OCI-LY3 (cell line): ENCODE measurements at regions not wholly inside any gene's neighbourhood (a gene's known extent, or its start where the extent isn't known, plus 50 kb on each side); places are given as distances from the start of the nearest gene placed in this dataset.

Source experiments
- H2AFZ ChIP-seq: fragments of 200-600, 300-600 bp; shearing (Covaris generic); 2 replicates; pipeline ENCODE4 v1.6.0; 2014; ENCODE audit warnings: antibody characterized with exemption, low read depth, low read length
- H3K27ac ChIP-seq: fragments of 200-600, 300-600 bp; sonication (generic); 2 replicates; pipeline ENCODE4 v1.5.1; 2014; ENCODE audit warnings: mild to moderate bottlenecking, low read length, moderate library complexity, mixed read lengths
- H3K27me3 ChIP-seq: fragments of 200-600, 300-600 bp; sonication (generic); 2 replicates; pipeline ENCODE4 v1.6.1; 2014; ENCODE audit warnings: low read depth, low read length, mixed read lengths
- H3K36me3 ChIP-seq: fragments of 200-600, 300-600 bp; sonication (generic); replicated peaks from 2 replicates; pipeline ENCODE3; 2014; ENCODE audit warnings: low read depth, low read length, mixed read lengths
- H3K4me1 ChIP-seq: fragments of 300-600, 200-600 bp; sonication (generic); 2 replicates; pipeline ENCODE4 v1.6.1; 2014; ENCODE audit warnings: low read length, mixed read lengths
- H3K4me2 ChIP-seq: fragments of 200-600, 300-600 bp; sonication (generic); 2 replicates; pipeline ENCODE4 v1.6.1; 2014; ENCODE audit warnings: low read length, mixed read lengths
- H3K4me3 ChIP-seq: fragments of 300-600, 200-600 bp; sonication (generic); 2 replicates; pipeline ENCODE4 v1.5.1; 2014; ENCODE audit warnings: antibody characterized with exemption, mild to moderate bottlenecking, low read length, moderate library complexity
- H3K79me2 ChIP-seq: fragments of 300-600, 200-600 bp; shearing (Covaris generic); 2 replicates; pipeline ENCODE4 v1.6.1; 2014; ENCODE audit warnings: mild to moderate bottlenecking, low read length, mixed read lengths
- H3K9ac ChIP-seq: fragments of 300-600, 200-600 bp; shearing (Covaris generic); 2 replicates; pipeline ENCODE4 v1.6.0; 2014; ENCODE audit warnings: mild to moderate bottlenecking, low read length, moderate library complexity
- H3K9me3 ChIP-seq: fragments of 200-600, 300-600 bp; shearing (Covaris generic); 2 replicates; pipeline ENCODE4 v1.6.1; 2014; ENCODE audit warnings: low read length, mixed read lengths; ENCODE audit not compliant: insufficient read depth
- H4K20me1 ChIP-seq: fragments of 200-600, 300-600 bp; sonication (generic); 2 replicates; pipeline ENCODE4 v1.6.1; 2016; ENCODE audit warnings: low read length, mixed read lengths; ENCODE audit not compliant: insufficient read depth
- CTCF ChIP-seq: fragments of 200-600, 300-600 bp; sonication (generic); IDR thresholded peaks from 2 replicates; pipeline ENCODE4 v1.5.1; 2014; ENCODE audit warnings: antibody characterized with exemption, low read length, low read depth
- EZH2phosphoT487 ChIP-seq: fragments of 200-600 bp; shearing (Covaris generic); IDR thresholded peaks from 2 replicates; pipeline ENCODE4 v1.6.1; 2018; ENCODE audit warnings: antibody characterized with exemption, mixed run types, low read depth

GRCh38 chrX:36626898-36627297, 381.3 kb upstream of the FAM47C start:
- Histone ChIP-seq H3K27ac (no peak overlapping the region), H3K36me3 (no peaks in the 10 kb centered on the region), H3K4me3 (no peak overlapping the region), H3K9me3 (no peaks in the 10 kb centered on the region), H3K4me1 (no peaks in the 10 kb centered on the region), H3K27me3 (no peaks in the 10 kb centered on the region), H3K9ac (no peak overlapping the region), H3K79me2 (no peaks in the 10 kb centered on the region), H2AFZ (no peak overlapping the region), H4K20me1 (no peaks in the 10 kb centered on the region), H3K4me2 (no peak overlapping the region)
- TF ChIP-seq CTCF, result no peak

DNA sequence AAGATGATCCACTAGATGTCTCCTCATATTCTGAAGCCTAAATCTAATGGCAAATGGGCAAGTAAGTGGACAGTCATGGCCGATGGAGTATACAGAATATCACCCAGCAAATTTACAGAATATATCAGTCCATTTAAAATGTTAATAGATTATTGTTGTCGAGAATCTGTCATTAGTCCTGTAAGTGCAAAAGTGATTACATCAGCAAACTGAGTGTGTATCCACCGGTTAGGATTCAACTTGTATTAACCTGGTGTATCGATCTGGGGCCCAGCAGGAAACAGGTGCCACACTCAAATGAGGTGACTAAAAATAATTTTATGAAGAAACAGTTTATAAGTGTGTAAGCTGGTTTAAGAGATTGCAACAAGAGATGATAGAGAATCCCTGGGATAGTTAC, 367.9 kb upstream of the FAM47C start:
- Histone ChIP-seq H3K9me3 (no peaks in the 10 kb centered on the region), H3K4me1 (no peaks in the 10 kb centered on the region), H3K27me3 (no peaks in the 10 kb centered on the region), H4K20me1 (no peaks in the 10 kb centered on the region), H3K9ac (no peak overlapping the region), H3K4me3 (no peak overlapping the region), H2AFZ (no peak overlapping the region), H3K27ac (no peak overlapping the region), H3K4me2 (no peak overlapping the region), H3K36me3 (no peaks in the 10 kb centered on the region), H3K79me2 (no peaks in the 10 kb centered on the region)
- no peak for TF ChIP-seq CTCF
- TF ChIP-seq EZH2phosphoT487, result no peak

DNA sequence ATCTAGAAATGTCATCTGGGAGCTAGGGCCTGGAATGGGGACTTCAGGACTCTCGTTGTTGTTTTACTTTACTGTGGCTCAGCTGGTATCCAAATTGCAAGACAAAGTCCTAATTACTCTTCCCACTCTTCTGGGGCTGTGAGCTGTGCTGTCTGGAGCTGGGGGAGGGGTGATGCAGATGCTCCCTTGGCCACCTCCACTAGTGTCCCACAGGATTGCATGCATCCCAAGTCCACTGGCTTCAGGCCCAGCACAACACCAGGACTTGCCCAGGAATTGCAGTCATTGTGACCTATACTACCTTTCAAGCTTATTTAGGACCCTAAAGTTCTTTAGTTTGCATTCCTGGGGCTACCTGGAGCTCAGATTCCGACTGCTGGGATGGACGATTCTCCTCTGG, 366.1 kb upstream of the FAM47C start:
- H3K4me1 ChIP-seq, result no peaks in the 10 kb centered on the region
- no peak overlapping the region for H3K4me3 ChIP-seq
- no peaks in the 10 kb centered on the region for H3K36me3 ChIP-seq
- H3K27me3 ChIP-seq, result no peaks in the 10 kb centered on the region
- H3K9ac ChIP-seq, result no peak overlapping the region
- no peak overlapping the region for H3K27ac ChIP-seq
- no peaks in the 10 kb centered on the region for H3K79me2 ChIP-seq
- H3K9me3 ChIP-seq, result no peaks in the 10 kb centered on the region
- no peak overlapping the region for H3K4me2 ChIP-seq
- no peak for TF ChIP-seq CTCF
- TF ChIP-seq EZH2phosphoT487, result no peak
- H4K20me1 ChIP-seq, result no peaks in the 10 kb centered on the region
- no peak overlapping the region for H2AFZ ChIP-seq

DNA sequence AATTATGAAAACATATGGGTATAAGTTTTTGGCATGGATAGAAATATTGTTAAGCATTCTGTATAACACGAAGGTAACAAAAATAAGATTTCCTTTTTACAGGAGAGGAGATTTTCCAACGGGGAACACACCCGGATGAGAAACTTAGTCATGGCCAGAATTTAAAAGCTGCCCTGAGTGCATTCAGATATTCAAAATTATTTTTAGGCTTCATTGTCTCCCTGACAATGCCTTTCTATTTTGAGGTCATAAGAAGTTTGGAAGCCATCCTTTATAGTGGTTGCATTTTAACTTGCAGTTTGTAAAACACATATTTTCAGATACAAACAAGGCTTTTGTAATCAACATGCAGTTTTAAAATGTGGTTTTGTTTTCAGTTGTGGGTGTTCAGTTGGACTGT, 357.5 kb upstream of the FAM47C start:
- Histone ChIP-seq H3K4me2 (no peak overlapping the region), H3K36me3 (no peaks in the 10 kb centered on the region), H3K4me3 (no peak overlapping the region), H3K27me3 (no peaks in the 10 kb centered on the region), H4K20me1 (no peaks in the 10 kb centered on the region), H3K4me1 (no peaks in the 10 kb centered on the region), H3K9ac (no peak overlapping the region), H3K79me2 (no peaks in the 10 kb centered on the region), H3K9me3 (no peaks in the 10 kb centered on the region), H3K27ac (no peak overlapping the region), H2AFZ (no peak overlapping the region)
- TF ChIP-seq CTCF (no peak), EZH2phosphoT487 (no peak)
